ENCODE measurements at regions not wholly inside any gene's neighbourhood (a gene's known extent, or its start where the extent isn't known, plus 50 kb on each side); places are given as distances from the start of the nearest gene placed in this dataset.

DNA sequence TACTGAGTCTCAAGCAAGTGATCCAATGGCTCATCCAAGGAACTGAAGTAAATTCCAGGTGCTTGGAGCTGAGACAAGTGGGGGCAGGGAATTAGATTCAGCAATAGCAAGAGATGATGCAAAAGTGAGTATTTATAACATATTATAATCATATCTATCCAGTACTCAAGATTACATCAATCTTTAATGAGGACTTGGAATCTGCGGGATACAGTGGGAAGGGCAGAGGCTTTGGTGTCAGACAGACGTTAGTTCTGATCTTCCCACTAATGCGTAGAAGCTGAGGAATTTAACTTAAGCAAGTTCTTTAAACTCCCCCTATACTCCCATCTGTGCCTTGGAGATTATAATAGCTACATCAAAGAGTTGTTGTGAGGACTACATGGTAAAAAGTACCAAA, 143.4 kb upstream of the NWD2 start:
- Histone ChIP-seq H3K79me2 (ENCODE audit: control insufficient read depth, insufficient read depth, low read length) (no peaks in the 10 kb centered on the region), H3K27me3 (ENCODE audit: control insufficient read depth in 2 of 2, insufficient read depth in 2 of 2, low read length in 2 of 2) (no peaks in the 10 kb centered on the region), H3K9me1 (replicated peaks; ENCODE audit: control insufficient read depth, extremely low read depth, insufficient read depth, low read length) (no peaks in the 10 kb centered on the region), H3K4me2 (ENCODE audit: insufficient read depth, low read length) (no peak overlapping the region), H3K9ac (replicated peaks; ENCODE audit: extremely low read depth, insufficient read depth, low read length) (no peak overlapping the region), H4K20me1 (replicated peaks; ENCODE audit: control insufficient read depth, extremely low read depth, insufficient read depth, low read length) (no peaks in the 10 kb centered on the region), H3K4me1 (ENCODE audit: control insufficient read depth, extremely low read depth, insufficient read depth, low read length) (no peaks in the 10 kb centered on the region), H3K36me3 (ENCODE audit: control insufficient read depth in 2 of 2, extremely low read depth in 1 of 2, insufficient read depth in 2 of 2, low read length in 2 of 2) (no peaks in the 10 kb centered on the region), H3K9me3 (replicated peaks; ENCODE audit: control insufficient read depth, insufficient read depth, low read length) (no peaks in the 10 kb centered on the region), H3K4me3 (replicated peaks in 1 of 3; ENCODE audit: insufficient read depth in 1 of 3, low read depth in 1 of 3, low read length in 3 of 3) (no peak overlapping the region), H3K27ac (ENCODE audit: insufficient read depth, low read depth, low read length) (no peak overlapping the region), H2AFZ (ENCODE audit: low read depth, low read length) (no peak overlapping the region)
- FAIRE-seq: no peak
- TF ChIP-seq POLR2A (IDR thresholded peaks at IDR 0.05; ENCODE audit: low read depth, low read length) (no peak), JUN (IDR thresholded peaks at IDR 0.05; ENCODE audit: borderline replicate concordance, insufficient read depth, insufficient read length, low read depth) (no peak), FOS (IDR thresholded peaks at IDR 0.05; ENCODE audit: borderline replicate concordance, insufficient read depth, low read length) (no peak), CTCF (IDR thresholded peaks at IDR 0.05; ENCODE audit: extremely low read depth in 1 of 2, insufficient read depth in 1 of 2, low read depth in 1 of 2, low read length in 2 of 2) (no peak), EZH2 (IDR thresholded peaks at IDR 0.05; ENCODE audit: borderline replicate concordance, low read depth, low read length, severe bottlenecking) (no peak), POLR2AphosphoS5 (IDR thresholded peaks at IDR 0.05; ENCODE audit: insufficient read depth, low read depth, low read length) (no peak), MYC (IDR thresholded peaks at IDR 0.05; ENCODE audit: low read depth, low read length) (no peak), GATA2 (IDR thresholded peaks at IDR 0.05; ENCODE audit: insufficient read depth, insufficient read length, low read depth, low read length) (no peak)
- TF ChIP-seq, protein P1, sequence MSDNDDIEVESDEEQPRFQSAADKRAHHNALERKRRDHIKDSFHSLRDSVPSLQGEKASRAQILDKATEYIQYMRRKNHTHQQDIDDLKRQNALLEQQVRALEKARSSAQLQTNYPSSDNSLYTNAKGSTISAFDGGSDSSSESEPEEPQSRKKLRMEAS (IDR thresholded peaks at IDR 0.05; ENCODE audit: insufficient read depth, insufficient read length): no peak
- DNase-seq (ENCODE audit: low read depth, low spot score): no peak
- intact Hi-C loops (cut with micrococcal nuclease) (no loop called here), dilution Hi-C loops (cut with MboI; ENCODE audit: extremely low pct_ligation_motif_present, low sequenced_read_pairs) (no loop called here)
- no TSS peak for BruUV-seq (replicated peaks)
- CTCF ChIA-PET: no interaction called here
- POLR2A ChIA-PET: no interaction called here
